ENCODE measurements at regions not wholly inside any gene's neighbourhood (a gene's known extent, or its start where the extent isn't known, plus 50 kb on each side); places are given as distances from the start of the nearest gene placed in this dataset.
"Not testable (repeated sequence)": the region's sequence is repeated elsewhere in the genome, so short reads cannot be mapped to it uniquely, and the experiment has no call there.

DNA sequence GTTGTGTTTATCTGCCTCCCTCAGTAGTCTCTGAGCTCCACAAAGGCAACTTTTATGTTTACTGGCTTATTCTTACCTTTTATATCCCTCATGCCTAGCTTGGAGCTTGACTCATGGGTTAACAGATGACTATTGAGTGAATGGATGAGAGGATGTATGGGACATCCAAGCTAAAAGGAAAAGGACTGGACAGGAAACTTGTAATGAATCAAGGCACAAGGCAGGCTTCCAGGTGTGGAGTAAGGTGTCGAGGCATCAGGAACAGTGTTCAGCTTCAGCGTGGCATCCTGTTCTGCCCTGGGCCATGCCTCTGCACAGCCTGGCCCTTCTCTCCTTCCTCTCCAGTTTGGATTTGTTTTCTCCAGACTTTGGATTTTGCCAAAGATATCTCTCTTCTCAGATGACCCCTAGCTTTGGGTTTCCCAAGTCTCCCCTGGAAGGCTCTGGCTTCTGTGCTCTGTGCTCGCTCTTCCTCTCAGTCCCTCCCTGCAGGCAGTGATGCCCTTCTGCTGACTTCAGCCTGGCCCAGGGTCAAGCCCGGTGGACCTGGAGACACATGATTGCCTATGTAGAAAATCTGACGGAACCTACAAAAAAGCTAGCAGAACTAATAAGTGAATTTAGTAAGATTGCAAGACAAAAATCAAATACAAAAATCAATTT, 367.3 kb downstream of the CXCL12 start:
- DNase-seq, result no peak

- DNase-seq, result no peak
These were observed 368.1 kb downstream of the CXCL12 start for GRCh38 chr10:44016589-44017482.

- no peak for DNase-seq
These were observed 367.2 kb upstream of the ZNF32 start for GRCh38 chr10:44015702-44016500.

DNA sequence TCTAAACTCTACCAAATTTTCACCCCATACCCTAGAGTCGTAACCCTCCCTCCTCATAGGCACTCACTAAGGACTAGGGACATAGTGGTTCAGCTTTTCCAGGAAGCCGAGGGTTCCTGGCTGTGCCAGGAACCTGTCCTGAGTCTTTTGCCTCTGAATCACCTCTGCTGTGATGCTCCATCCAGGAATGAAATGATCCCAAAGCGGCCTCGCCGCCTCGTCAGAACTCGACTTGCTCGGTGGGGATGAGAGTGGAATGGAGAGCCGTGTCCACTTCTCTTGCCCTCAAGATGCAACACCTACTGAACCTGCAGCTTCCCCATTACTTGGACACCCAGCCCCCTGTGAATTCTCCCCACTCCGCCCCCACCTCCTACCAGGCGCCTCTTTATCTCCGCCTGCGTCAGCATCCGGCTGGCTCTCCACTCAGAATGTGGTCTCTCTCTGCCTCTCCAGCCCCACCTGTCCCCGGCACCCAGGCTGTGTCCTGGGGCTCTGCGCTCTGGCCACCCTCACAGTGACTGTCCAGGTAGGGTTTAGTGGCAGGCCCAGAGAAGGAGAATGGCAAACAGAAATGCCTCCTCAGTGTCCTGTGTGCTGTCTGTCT, 366.1 kb upstream of the ZNF32 start:
- DNase-seq, result no peak

DNA sequence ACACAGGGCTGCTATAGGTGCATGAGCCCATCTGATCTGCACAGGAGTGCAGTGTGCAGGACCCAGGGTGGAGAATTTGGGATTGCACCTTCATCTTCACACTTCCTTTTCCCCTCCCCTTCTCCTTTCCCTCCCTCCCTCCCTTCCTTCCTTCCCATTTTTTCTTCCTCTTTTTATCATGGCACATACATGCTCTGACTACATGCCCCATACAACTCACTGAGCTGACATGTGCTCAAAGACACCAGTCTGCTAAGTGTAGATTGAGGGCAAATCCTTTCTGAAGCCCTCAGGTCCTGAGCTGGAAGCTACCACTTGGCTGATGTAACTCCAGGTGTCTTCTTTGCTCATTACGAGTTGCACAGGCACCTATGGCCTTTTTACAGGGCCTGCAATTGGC, 365.3 kb upstream of the ZNF32 start:
- no peak for DNase-seq

DNA sequence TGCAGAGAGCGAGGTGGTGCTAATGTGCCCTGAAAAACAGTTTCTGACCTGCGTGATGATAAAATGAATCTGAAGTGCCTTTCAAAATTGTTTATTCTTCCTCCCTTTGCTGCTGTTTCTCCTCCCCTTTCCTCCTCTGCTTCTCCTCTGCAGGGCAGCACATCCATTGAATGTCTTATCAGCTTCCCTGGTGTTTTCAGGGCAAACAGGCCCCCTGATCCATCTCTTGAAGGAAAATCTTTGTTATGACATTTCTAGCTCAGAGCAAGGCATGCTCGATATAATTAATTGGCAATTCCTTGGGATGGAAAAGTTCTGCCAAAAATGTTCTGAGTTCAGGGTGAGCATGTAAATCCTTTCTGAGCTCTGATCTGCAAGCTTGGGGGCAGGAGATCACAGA, 364.2 kb upstream of the ZNF32 start:
- no peak for DNase-seq

DNA sequence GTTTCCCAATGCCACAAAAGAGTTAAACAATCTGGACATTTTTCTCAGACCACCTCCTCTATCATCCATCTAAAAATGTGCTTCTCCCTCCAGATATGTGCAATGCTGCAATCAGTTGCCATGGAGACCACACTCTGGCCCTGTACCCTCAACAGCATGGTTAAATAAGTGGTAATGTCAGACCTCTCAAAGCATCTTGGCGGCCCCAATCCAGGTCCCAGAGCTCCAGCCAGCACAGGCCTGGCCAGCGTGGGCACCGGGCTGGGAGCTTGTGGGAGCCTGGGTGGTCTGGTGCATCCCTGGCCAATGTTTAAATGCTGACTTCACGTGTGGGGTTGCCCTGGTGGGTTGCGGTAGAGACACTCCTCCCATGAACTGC, 362.9 kb upstream of the ZNF32 start:
- no peak for DNase-seq

GRCh38 chr10:44010873-44011602, 362.4 kb upstream of the ZNF32 start:
- no peak for DNase-seq

GRCh38 chr10:44009891-44010632, 361.4 kb upstream of the ZNF32 start:
- DNase-seq, result no peak

- DNase-seq, result no peak
These were observed 360.4 kb upstream of the ZNF32 start for GRCh38 chr10:44008917-44009709.

- no peak for DNase-seq
These were observed 359.7 kb upstream of the ZNF32 start for GRCh38 chr10:44008270-44008916.

- no peak for DNase-seq
These were observed 358.1 kb upstream of the ZNF32 start for GRCh38 chr10:44006771-44007170.

GRCh38 chr10:44005788-44006099, 357.1 kb upstream of the ZNF32 start:
- DNase-seq, result no peak

DNA sequence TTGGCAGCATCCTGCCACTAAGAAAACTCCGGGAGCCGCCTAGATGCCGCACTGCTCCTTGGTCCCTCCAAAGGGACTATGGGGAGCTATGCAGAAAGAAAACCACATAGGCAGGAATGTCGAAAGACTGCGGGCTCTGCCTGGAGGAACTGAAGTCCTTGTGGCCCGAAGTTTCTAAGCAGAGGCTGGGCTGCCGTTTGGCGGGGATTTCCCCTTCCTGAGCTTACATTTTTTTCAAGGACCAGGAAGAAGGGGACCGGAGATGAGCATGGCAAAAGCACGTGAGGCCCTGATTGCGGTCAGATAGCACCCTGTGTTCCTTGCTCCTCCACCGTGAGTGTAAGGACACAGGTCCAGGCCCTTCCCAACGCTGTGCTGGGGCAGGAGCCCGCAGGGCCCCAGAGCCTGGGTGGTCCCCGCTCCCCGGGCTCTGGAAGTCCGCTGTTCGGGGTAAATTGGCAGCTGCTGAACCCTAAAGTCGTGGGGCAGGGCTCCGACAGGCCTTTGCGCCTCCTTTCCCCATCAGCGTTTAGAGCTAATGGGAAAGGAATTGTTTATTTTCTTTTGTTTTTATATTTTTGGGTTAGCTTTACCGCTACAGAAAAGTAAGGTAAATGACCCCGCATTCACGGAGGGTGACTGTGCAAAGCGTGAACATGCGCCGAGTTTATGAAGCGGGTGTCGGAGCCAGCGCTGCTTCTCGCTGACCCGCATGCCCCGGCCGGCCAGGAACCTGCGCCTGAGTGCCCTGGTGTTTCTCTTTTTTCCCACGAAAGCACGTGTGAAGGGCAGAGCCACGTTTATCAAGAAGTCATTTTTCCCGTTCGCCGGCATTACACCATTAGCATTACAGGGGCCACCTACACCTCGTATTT, 356.5 kb upstream of the ZNF32 start:
- DNase-seq, result no peak

- no peak for DNase-seq
These were observed 349.5 kb upstream of the ZNF32 start for GRCh38 chr10:43998021-43998809.

DNA sequence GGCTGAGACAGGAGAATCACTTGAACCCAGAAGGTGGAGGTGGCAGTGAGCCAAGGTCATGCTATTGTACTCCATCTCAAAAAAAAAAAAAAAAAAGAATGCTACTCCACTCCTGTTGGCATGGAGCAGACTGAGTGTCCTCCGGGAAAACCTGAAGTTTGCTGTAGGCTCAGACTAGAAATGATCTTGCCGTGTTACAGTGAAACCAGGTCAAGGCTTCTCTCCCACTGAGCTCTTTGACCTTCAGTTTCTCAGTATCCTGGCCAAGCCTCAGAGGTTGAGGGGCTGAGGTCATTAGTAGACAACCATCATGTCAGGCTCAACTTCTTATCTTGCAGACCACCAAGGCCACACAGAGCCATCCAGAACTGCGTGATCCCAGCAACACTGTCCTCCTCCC, 348.6 kb upstream of the ZNF32 start:
- no peak for DNase-seq

DNA sequence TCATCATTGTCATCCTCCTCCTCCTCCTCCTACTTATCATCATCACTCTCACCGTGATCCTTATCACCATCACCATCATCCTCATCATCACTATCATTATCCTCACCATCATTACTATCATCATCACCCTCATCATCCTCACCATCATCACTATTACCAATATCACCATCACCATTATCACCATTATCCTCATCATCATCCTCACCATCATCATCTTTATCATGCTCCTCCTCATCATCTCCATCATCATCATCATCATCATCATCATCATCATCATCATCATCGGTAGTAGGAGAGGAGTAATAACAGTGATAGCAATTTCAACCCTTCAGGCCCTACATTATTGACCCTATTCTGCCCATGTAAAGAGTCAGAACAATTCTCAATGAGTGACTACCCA, 345.9 kb upstream of the ZNF32 start:
- no peak for DNase-seq

GRCh38 chr10:43992816-43993215, 344.1 kb upstream of the ZNF32 start:
- DNase-seq, result not testable (repeated sequence)

- DNase-seq, result no peak
These were observed 337.7 kb upstream of the ZNF32 start for GRCh38 chr10:43986374-43986773.
